ENCODE measurements at regions not wholly inside any gene's neighbourhood (a gene's known extent, or its start where the extent isn't known, plus 50 kb on each side); places are given as distances from the start of the nearest gene placed in this dataset.

DNA sequence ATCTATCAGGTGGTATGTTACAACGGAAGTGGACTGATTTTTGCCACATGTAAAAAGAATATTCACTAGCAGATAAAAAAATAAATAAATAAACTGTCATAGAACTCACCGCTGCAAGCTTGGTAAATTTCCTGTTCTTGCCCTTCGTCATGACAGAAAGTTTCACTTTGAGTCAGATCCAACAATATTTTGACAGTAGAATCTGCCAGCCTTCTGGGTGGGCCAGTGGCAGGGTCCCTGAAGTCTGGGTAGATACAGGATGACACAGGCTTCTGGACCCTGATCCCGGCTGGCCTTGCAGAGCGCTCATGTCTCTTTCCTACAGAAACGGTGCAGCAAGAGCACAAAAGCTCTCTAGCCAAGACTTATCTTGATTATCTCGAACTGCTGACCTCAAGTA is 97.8 kb upstream of the PMAIP1 start:
- H3K27ac ChIP-seq = no peak overlapping the region
- no peaks in the 10 kb centered on the region for H4K20me1 ChIP-seq (ENCODE audit: insufficient read depth)
- no peaks in the 10 kb centered on the region for H3K79me2 ChIP-seq (ENCODE audit: low read depth)
- BruUV-seq (replicated peaks) = no TSS peak
- POLR2A ChIA-PET (ENCODE audit: unreplicated experiment) = no interaction called here
- H3K4me2 ChIP-seq = no peak overlapping the region
- no peaks in the 10 kb centered on the region for H3K4me1 ChIP-seq (replicated peaks; ENCODE audit: insufficient read depth)
- TF ChIP-seq CTCF (conservative IDR thresholded peaks at IDR 0.05) (no peak), EZH2 (IDR thresholded peaks at IDR 0.05; ENCODE audit: low read depth) (no peak)
- CTCF ChIA-PET = no interaction called here
- intact Hi-C loops (cut with micrococcal nuclease; ENCODE audit: unreplicated experiment) = no loop called here
- no peaks in the 10 kb centered on the region for H3K36me3 ChIP-seq (ENCODE audit: low read depth)
- no peaks in the 10 kb centered on the region for H3K9me3 ChIP-seq (ENCODE audit: insufficient read depth, low read depth)
- no peaks in the 10 kb centered on the region for H3K9me2 ChIP-seq (ENCODE audit: insufficient read depth)
- no peaks in the 10 kb centered on the region for H3F3A ChIP-seq (ENCODE audit: insufficient read depth, low read depth)
- H3K4me3 ChIP-seq = no peak overlapping the region
- H2AFZ ChIP-seq = no peak overlapping the region
- no peak for DNase-seq
- H3K27me3 ChIP-seq (ENCODE audit: insufficient read depth, low read depth) = no peaks in the 10 kb centered on the region

DNA sequence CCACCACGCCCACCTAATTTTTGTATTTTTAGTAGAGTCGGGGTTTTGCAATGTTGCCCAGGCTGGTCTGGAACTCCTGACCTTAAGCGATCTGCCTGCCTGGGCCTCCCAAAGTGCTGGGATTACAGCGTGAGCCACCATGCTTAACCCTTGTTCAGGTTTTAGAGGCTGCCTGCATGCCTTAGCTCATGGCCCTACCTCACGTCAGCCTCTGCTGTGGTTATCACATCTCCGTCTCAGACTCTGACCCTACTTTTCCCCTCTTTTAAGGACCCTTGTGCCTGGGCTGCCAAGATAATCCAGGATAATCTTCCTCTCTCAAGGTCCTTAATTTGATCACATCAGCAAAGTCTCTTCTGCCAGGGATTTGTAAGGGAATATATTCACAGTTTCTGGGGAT is 98.2 kb upstream of the PMAIP1 start:
- no peaks in the 10 kb centered on the region for H3K4me1 ChIP-seq (replicated peaks; ENCODE audit: insufficient read depth)
- no peaks in the 10 kb centered on the region for H3K9me3 ChIP-seq (ENCODE audit: insufficient read depth, low read depth)
- no peak overlapping the region for H2AFZ ChIP-seq
- CTCF ChIA-PET = no interaction called here
- H3K36me3 ChIP-seq (ENCODE audit: low read depth) = no peaks in the 10 kb centered on the region
- H3F3A ChIP-seq (ENCODE audit: insufficient read depth, low read depth) = no peaks in the 10 kb centered on the region
- H3K27me3 ChIP-seq (ENCODE audit: insufficient read depth, low read depth) = no peaks in the 10 kb centered on the region
- H3K27ac ChIP-seq = no peak overlapping the region
- H4K20me1 ChIP-seq (ENCODE audit: insufficient read depth) = no peaks in the 10 kb centered on the region
- DNase-seq = no peak
- H3K4me2 ChIP-seq = no peak overlapping the region
- TF ChIP-seq EZH2 (IDR thresholded peaks at IDR 0.05; ENCODE audit: low read depth) (no peak), CTCF (conservative IDR thresholded peaks at IDR 0.05) (no peak)
- no peaks in the 10 kb centered on the region for H3K79me2 ChIP-seq (ENCODE audit: low read depth)
- intact Hi-C loops (cut with micrococcal nuclease; ENCODE audit: unreplicated experiment) = no loop called here
- H3K9me2 ChIP-seq (ENCODE audit: insufficient read depth) = no peaks in the 10 kb centered on the region
- no TSS peak for BruUV-seq (replicated peaks)
- POLR2A ChIA-PET (ENCODE audit: unreplicated experiment) = no interaction called here
- H3K4me3 ChIP-seq = no peak overlapping the region

GRCh38 chr18:59800897-59801296 is 98.9 kb upstream of the PMAIP1 start:
- no peaks in the 10 kb centered on the region for H3K79me2 ChIP-seq (ENCODE audit: low read depth)
- intact Hi-C loops (cut with micrococcal nuclease; ENCODE audit: unreplicated experiment) = no loop called here
- no peak for TF ChIP-seq EZH2 (IDR thresholded peaks at IDR 0.05; ENCODE audit: low read depth)
- TF ChIP-seq CTCF (conservative IDR thresholded peaks at IDR 0.05) = no peak
- no peak overlapping the region for H3K4me3 ChIP-seq
- DNase-seq = no peak
- H3K36me3 ChIP-seq (ENCODE audit: low read depth) = no peaks in the 10 kb centered on the region
- no peak overlapping the region for H2AFZ ChIP-seq
- H3K27ac ChIP-seq = no peak overlapping the region
- no TSS peak for BruUV-seq (replicated peaks)
- CTCF ChIA-PET = no interaction called here
- POLR2A ChIA-PET (ENCODE audit: unreplicated experiment) = no interaction called here
- no peaks in the 10 kb centered on the region for H3K9me3 ChIP-seq (ENCODE audit: insufficient read depth, low read depth)
- no peaks in the 10 kb centered on the region for H3K4me1 ChIP-seq (replicated peaks; ENCODE audit: insufficient read depth)
- H4K20me1 ChIP-seq (ENCODE audit: insufficient read depth) = no peaks in the 10 kb centered on the region
- no peaks in the 10 kb centered on the region for H3K9me2 ChIP-seq (ENCODE audit: insufficient read depth)
- no peaks in the 10 kb centered on the region for H3K27me3 ChIP-seq (ENCODE audit: insufficient read depth, low read depth)
- no peak overlapping the region for H3K4me2 ChIP-seq
- no peaks in the 10 kb centered on the region for H3F3A ChIP-seq (ENCODE audit: insufficient read depth, low read depth)
